Smooth muscle cell (in vitro differentiated cells): ENCODE measurements at regions not wholly inside any gene's neighbourhood (a gene's known extent, or its start where the extent isn't known, plus 50 kb on each side); places are given as distances from the start of the nearest gene placed in this dataset.

Source experiments
- DNase-seq: peaks from one replicate; lab custom pipeline; 2025; ENCODE audit not compliant: unreplicated experiment; lab: John Stamatoyannopoulos, UW
- H2AFZ ChIP-seq: fragments of 200-600 bp; sonication (generic); 2 replicates; pipeline ENCODE4 v1.6.0; 2016; ENCODE audit warnings: antibody characterized with exemption, low read depth, mild to moderate bottlenecking
- H3F3A ChIP-seq: fragments of 200-600 bp; sonication (generic); 2 replicates; pipeline ENCODE4 v1.6.0; 2017; ENCODE audit warnings: antibody characterized with exemption, low read depth
- H3K27ac ChIP-seq: fragments of 200-600 bp; sonication (generic); 2 replicates; pipeline ENCODE4 v1.5.1; 2016; ENCODE audit warnings: low read depth, mild to moderate bottlenecking
- H3K27me3 ChIP-seq: fragments of 200-600 bp; sonication (generic); 2 replicates; pipeline ENCODE4 v1.6.1; 2016; ENCODE audit warnings: low read depth, mild to moderate bottlenecking
- H3K36me3 ChIP-seq: fragments of 200-600 bp; sonication (generic); 2 replicates; pipeline ENCODE4 v1.5.1; 2016; ENCODE audit warnings: low read depth
- H3K4me1 ChIP-seq: fragments of 200-600 bp; sonication (generic); 2 replicates; pipeline ENCODE4 v1.5.1; 2016; ENCODE audit warnings: low read depth
- H3K4me2 ChIP-seq: fragments of 200-600 bp; sonication (generic); 2 replicates; pipeline ENCODE4 v1.6.0; 2016; ENCODE audit warnings: mild to moderate bottlenecking
- H3K4me3 ChIP-seq: fragments of 200-600 bp; sonication (generic); 2 replicates; pipeline ENCODE4 v1.5.1; 2016; ENCODE audit warnings: mild to moderate bottlenecking
- H3K79me2 ChIP-seq: fragments of 200-600 bp; sonication (generic); 2 replicates; pipeline ENCODE4 v1.6.0; 2016; ENCODE audit warnings: low read depth, mild to moderate bottlenecking
- H3K9ac ChIP-seq: fragments of 200-600 bp; sonication (generic); 2 replicates; pipeline ENCODE4 v1.6.0; 2016; ENCODE audit warnings: low read depth
- H3K9me3 ChIP-seq: fragments of 200-600 bp; sonication (generic); replicated peaks from 2 replicates; pipeline ENCODE4 v1.5.1; 2016; ENCODE audit warnings: low read depth
- H4K20me1 ChIP-seq: fragments of 200-600 bp; sonication (generic); 2 replicates; pipeline ENCODE4 v1.6.0; 2016; ENCODE audit warnings: low read depth
- WGBS: methylation state at CpG from one replicate; pipeline ENCODE4 v1.1.7; 2016; ENCODE audit warnings: low lambda C conversion rate; 5-methylcytosine and 5-hydroxymethylcytosine counted together
- TF ChIP-seq, protein P1 (sequence below): fragments of 200-600 bp; sonication (generic); IDR thresholded peaks from 2 replicates; pipeline ENCODE4 v1.5.1; 2017; ENCODE audit warnings: borderline replicate concordance, mild to moderate bottlenecking, antibody characterized with exemption; ENCODE audit not compliant: insufficient read depth, poor library complexity, severe bottlenecking

DNA sequence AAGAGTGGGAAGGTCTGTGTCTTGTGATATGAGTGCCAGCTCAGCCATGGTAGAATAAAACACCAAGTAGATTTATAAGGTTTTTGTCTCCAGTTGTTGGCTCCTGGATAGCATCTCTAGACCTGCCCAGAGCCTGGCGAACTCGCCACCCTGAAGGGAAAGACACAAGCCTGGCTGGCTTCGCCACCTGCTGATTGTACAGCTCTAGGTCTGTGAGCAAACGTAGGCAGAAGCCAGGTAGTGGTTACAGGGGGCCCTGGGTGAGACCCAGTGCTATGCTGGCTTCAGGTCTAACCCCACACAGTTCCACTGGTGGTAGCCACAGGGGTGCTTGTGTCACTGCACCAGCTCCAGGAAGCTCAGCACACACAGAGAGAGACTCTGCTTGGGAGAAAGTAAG is 100.5 kb downstream of the BLTP1 start:
- TF ChIP-seq, protein P1, sequence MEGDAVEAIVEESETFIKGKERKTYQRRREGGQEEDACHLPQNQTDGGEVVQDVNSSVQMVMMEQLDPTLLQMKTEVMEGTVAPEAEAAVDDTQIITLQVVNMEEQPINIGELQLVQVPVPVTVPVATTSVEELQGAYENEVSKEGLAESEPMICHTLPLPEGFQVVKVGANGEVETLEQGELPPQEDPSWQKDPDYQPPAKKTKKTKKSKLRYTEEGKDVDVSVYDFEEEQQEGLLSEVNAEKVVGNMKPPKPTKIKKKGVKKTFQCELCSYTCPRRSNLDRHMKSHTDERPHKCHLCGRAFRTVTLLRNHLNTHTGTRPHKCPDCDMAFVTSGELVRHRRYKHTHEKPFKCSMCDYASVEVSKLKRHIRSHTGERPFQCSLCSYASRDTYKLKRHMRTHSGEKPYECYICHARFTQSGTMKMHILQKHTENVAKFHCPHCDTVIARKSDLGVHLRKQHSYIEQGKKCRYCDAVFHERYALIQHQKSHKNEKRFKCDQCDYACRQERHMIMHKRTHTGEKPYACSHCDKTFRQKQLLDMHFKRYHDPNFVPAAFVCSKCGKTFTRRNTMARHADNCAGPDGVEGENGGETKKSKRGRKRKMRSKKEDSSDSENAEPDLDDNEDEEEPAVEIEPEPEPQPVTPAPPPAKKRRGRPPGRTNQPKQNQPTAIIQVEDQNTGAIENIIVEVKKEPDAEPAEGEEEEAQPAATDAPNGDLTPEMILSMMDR, result no peak
- no peak overlapping the region for H2AFZ ChIP-seq
- H3K9me3 ChIP-seq, result no peaks in the 10 kb centered on the region
- H3K36me3 ChIP-seq, result peaks cover 26% of the 10 kb centered on the region
- H3K4me2 ChIP-seq, result no peak overlapping the region
- no peaks in the 10 kb centered on the region for H3K27me3 ChIP-seq
- H3K79me2 ChIP-seq, result no peaks in the 10 kb centered on the region
- H4K20me1 ChIP-seq, result no peaks in the 10 kb centered on the region
- WGBS, result 93% methylated on average over 4 of the region's 4 CpGs
- no peak overlapping the region for H3K4me3 ChIP-seq
- no peaks in the 10 kb centered on the region for H3K4me1 ChIP-seq
- no peaks in the 10 kb centered on the region for H3F3A ChIP-seq
- no peak overlapping the region for H3K9ac ChIP-seq
- no peak overlapping the region for H3K27ac ChIP-seq
- DNase-seq, result no peak

DNA sequence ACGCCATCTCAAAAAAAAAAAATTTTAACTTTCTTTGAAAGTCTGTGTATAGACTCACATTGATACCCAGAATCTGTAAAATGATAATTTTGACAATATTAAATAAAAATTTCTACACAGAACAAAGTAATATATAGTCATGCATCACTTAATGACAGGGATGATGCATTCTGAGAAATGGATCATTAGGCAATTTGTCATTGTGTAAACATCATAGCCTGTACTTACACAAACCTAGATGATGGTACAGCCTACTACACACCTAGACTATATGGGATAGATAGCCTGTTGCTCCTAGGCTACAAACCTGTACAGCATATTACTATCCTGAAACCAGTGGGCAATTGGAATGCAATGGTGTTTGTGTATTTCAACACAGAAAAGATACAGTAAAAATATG is 107.7 kb downstream of the BLTP1 start:
- Histone ChIP-seq H3K9me3 (no peaks in the 10 kb centered on the region), H3K27me3 (no peaks in the 10 kb centered on the region), H3K27ac (no peak overlapping the region), H3F3A (no peaks in the 10 kb centered on the region), H3K36me3 (peaks cover 28% of the 10 kb centered on the region), H3K79me2 (no peaks in the 10 kb centered on the region), H2AFZ (no peak overlapping the region), H4K20me1 (no peaks in the 10 kb centered on the region), H3K4me3 (no peak overlapping the region), H3K4me1 (no peaks in the 10 kb centered on the region), H3K4me2 (no peak overlapping the region), H3K9ac (no peak overlapping the region)
- TF ChIP-seq, protein P1, result no peak
- no peak for DNase-seq
- 96% methylated on average over 1 of the region's 1 CpG for WGBS

DNA sequence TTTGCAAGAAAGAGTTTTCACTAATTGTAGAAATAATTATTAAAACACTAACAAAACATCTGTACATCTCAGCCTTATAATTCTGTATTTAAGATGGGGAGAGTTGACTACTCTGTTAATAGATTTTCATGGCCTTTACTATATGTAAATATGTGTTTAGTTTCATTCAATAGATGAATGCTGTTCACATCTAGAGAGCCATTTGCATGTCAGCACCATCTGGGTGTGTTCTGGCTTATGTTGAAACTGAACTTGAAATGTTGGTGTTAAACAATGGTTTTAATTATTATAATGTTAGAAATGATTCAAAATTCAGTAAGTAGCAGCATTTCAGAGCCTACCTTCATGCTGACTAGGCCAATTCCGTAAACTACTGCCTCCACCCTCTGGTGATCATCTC is 102.5 kb upstream of the ADAD1 start:
- Histone ChIP-seq H3K79me2 (no peaks in the 10 kb centered on the region), H3F3A (no peaks in the 10 kb centered on the region), H3K9ac (no peak overlapping the region), H4K20me1 (no peaks in the 10 kb centered on the region), H3K27me3 (no peaks in the 10 kb centered on the region), H3K4me2 (no peak overlapping the region), H3K4me1 (no peaks in the 10 kb centered on the region), H2AFZ (no peak overlapping the region), H3K9me3 (no peaks in the 10 kb centered on the region), H3K36me3 (peaks cover 13% of the 10 kb centered on the region), H3K27ac (no peak overlapping the region), H3K4me3 (no peak overlapping the region)
- TF ChIP-seq, protein P1, result no peak
- WGBS, result 100% methylated on average over 1 of the region's 1 CpG
- no peak for DNase-seq

DNA sequence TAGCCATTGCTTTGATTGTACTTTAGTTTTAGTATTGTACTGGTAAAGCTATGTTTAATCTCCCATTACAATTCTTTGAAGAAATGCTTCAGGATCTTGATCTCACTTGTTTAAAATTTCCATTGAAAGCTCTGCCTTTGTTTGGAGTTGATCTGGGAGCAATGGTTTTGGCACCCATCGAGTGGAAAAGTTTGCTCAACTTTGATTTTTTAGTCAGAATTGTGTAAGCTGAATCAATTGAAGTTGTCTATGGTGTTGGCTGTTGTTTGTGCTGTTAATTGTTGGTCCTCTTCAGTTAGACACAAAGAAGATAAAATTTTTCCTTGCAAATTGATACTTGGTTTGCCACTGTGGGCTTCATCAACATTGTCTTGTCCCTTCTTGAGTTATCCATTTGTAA is 99.8 kb upstream of the ADAD1 start:
- Histone ChIP-seq H3K9ac (no peak overlapping the region), H2AFZ (no peak overlapping the region), H3K27me3 (no peaks in the 10 kb centered on the region), H3K9me3 (no peaks in the 10 kb centered on the region), H4K20me1 (no peaks in the 10 kb centered on the region), H3K27ac (no peak overlapping the region), H3K36me3 (peaks cover 18% of the 10 kb centered on the region), H3F3A (no peaks in the 10 kb centered on the region), H3K4me3 (no peak overlapping the region), H3K4me2 (no peak overlapping the region), H3K4me1 (no peaks in the 10 kb centered on the region), H3K79me2 (no peaks in the 10 kb centered on the region)
- no peak for DNase-seq
- WGBS, result 96% methylated on average over 1 of the region's 1 CpG
- TF ChIP-seq, protein P1, result no peak
